Panc1 (cell line): ENCODE measurements at regions not wholly inside any gene's neighbourhood (a gene's known extent, or its start where the extent isn't known, plus 50 kb on each side); places are given as distances from the start of the nearest gene placed in this dataset.
"Not testable (repeated sequence)": the region's sequence is repeated elsewhere in the genome, so short reads cannot be mapped to it uniquely, and the experiment has no call there.

Experiments
- ATAC-seq: fragments of 200-7000 bp; cut with Tn5 transposase; 2 replicates; pipeline ENCODE4 v1.9.1; 2020; ENCODE audit warnings: mild to moderate bottlenecking, moderate library complexity
- BruUV-seq: library from RNA; stranded (reverse); fragments of 400-500 nt; replicated peaks from 2 replicates; lab custom pipeline; 2021; lab: Mats Ljungman, UMichigan
- CTCF ChIA-PET: fragments of 300-600 bp; sonication (Branson Sonifier 250); formaldehyde crosslinking; loops from one replicate; lab custom pipeline; 2022; ENCODE audit warnings: antibody characterized with exemption; lab: Charles Lee
- POLR2A ChIA-PET: fragments of 300-600 bp; sonication (Branson Sonifier 250); formaldehyde crosslinking; loops from one replicate; lab custom pipeline; 2022; ENCODE audit warnings: antibody characterized with exemption; lab: Charles Lee
- DNase-seq: peaks from one replicate; pipeline ENCODE4 v3.0.0-alpha.2; 2010; ENCODE audit warnings: low read depth, low spot score
- H3K27ac ChIP-seq: 2 replicates; pipeline ENCODE4 v1.5.1; 2011; ENCODE audit warnings: mild to moderate bottlenecking, low read length, inconsistent platforms
- H3K27me3 ChIP-seq: fragments of 200-500 bp; sonication (Bioruptor generic); 2 replicates; pipeline ENCODE4 v1.6.0; 2014; ENCODE audit warnings: low read length, inconsistent platforms; ENCODE audit not compliant: control insufficient read depth, insufficient read depth
- H3K36me3 ChIP-seq: fragments of 200-500 bp; sonication (Bioruptor generic); 2 replicates; pipeline ENCODE4 v1.5.1; 2014; ENCODE audit warnings: inconsistent platforms, mild to moderate bottlenecking, low read length, moderate library complexity; ENCODE audit not compliant: control insufficient read depth, insufficient read depth
- H3K4me1 ChIP-seq: 2 replicates; pipeline ENCODE4 v1.5.1; 2011; ENCODE audit warnings: inconsistent platforms, mild to moderate bottlenecking, low read length, moderate library complexity; ENCODE audit not compliant: control insufficient read depth, insufficient read depth
- H3K4me3 ChIP-seq, 2 experiments: 2 replicates each; pipeline ENCODE4 v1.5.1; 2011 to 2012; ENCODE audit warnings: low read depth in 2 of 2, low read length in 2 of 2, mild to moderate bottlenecking in 2 of 2, inconsistent platforms in 1 of 2, moderate library complexity in 1 of 2
- H3K9me3 ChIP-seq: fragments of 200-500 bp; sonication (Bioruptor generic); 2 replicates; pipeline ENCODE4 v1.5.1; 2014; ENCODE audit warnings: low read depth, mild to moderate bottlenecking, inconsistent platforms, low read length, moderate library complexity; ENCODE audit not compliant: control insufficient read depth, insufficient read depth
- POLR2AphosphoS5 ChIP-seq: IDR thresholded peaks from 2 replicates; pipeline ENCODE4 v1.6.1; 2012; ENCODE audit warnings: mild to moderate bottlenecking, low read depth, low read length, moderate library complexity
- SIN3A ChIP-seq: IDR thresholded peaks from 2 replicates; pipeline ENCODE4 v1.6.1; 2012; ENCODE audit warnings: low read depth, mild to moderate bottlenecking, low read length, moderate library complexity, borderline replicate concordance; ENCODE audit not compliant: insufficient read depth
- TCF7L2 ChIP-seq: IDR thresholded peaks from 2 replicates; pipeline ENCODE4 v1.6.1; 2011; ENCODE audit warnings: mild to moderate bottlenecking, low read depth, low read length, inconsistent platforms
- in situ Hi-C: cut with HindIII; loops from 2 replicates; pipeline ENCODE4 v1.10.0; 2016; ENCODE audit warnings: low sequenced_read_pairs, low pct_unique_long_range_greater_than_20kb
- intact Hi-C: fragments of 100-400 bp; cut with micrococcal nuclease; formaldehyde crosslinking; loops from one replicate; pipeline ENCODE4 v1.10.0; 2022; ENCODE audit not compliant: unreplicated experiment
- TF ChIP-seq, protein P1 (sequence below), 2 experiments: IDR thresholded peaks; 2 replicates each; pipeline ENCODE4 v1.6.1; 2011 to 2012; ENCODE audit warnings: low read depth in 2 of 2, control low read depth in 1 of 2, low read length in 1 of 2, mild to moderate bottlenecking in 1 of 2, moderate library complexity in 1 of 2; ENCODE audit not compliant: insufficient read depth in 1 of 2
- TF ChIP-seq, protein P2 (sequence below): fragments of 450-650 bp; IDR thresholded peaks from 2 replicates; pipeline ENCODE4 v1.5.1; 2017; ENCODE audit warnings: mild to moderate bottlenecking

DNA sequence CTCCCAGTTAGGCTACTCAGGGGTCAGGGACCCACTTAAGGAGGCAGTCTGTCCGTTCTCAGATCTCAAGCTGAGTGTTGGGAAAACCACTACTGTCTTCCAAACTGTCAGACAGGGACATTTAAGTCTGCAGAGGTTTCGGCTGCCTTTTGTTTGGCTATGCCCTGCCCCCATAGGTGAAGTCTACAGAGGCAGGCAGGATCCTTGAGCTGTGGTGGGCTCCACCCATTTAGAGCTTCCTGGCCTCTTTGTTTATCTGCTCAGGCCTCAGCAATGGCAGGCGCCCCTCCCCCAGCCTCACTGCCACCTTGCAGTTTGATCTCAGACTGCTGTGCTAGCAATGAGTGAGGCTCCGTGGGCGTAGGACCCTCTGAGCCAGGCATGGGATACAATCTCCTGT lies 149.5 kb upstream of the FAM78B start:
- H3K4me1 ChIP-seq, CTCF ChIA-PET, H3K9me3 ChIP-seq, H3K27ac ChIP-seq, ATAC-seq, H3K4me3 ChIP-seq, H3K27me3 ChIP-seq, DNase-seq, intact Hi-C loops, BruUV-seq, POLR2A ChIA-PET, H3K36me3 ChIP-seq, in situ Hi-C loops: not testable (repeated sequence)

DNA sequence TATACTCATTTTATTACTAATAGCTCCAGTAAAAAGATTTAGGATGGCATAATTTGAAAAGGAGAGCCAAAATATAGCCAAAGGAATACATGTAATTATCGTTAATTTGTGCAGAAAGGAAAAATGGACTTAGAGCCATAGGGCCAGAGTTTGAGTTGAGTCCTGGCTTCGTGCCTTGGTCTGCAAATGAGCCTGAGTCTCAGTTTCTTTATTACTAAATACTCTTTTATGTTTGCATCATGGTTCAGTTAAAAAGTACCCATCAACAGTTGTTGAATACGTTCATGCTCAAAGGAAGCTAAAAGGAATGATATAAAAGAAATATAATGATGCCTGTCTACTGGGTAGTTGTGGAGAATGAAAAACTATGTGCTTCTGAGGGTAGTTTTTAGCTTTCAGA lies 155.7 kb upstream of the FAM78B start:
- H3K27me3 ChIP-seq, result no peaks in the 10 kb centered on the region
- no TSS peak for BruUV-seq
- DNase-seq (no peak), ATAC-seq (no peak)
- no peaks in the 10 kb centered on the region for H3K36me3 ChIP-seq
- TF ChIP-seq POLR2AphosphoS5 (no peak), SIN3A (no peak)
- TF ChIP-seq, protein P1, sequence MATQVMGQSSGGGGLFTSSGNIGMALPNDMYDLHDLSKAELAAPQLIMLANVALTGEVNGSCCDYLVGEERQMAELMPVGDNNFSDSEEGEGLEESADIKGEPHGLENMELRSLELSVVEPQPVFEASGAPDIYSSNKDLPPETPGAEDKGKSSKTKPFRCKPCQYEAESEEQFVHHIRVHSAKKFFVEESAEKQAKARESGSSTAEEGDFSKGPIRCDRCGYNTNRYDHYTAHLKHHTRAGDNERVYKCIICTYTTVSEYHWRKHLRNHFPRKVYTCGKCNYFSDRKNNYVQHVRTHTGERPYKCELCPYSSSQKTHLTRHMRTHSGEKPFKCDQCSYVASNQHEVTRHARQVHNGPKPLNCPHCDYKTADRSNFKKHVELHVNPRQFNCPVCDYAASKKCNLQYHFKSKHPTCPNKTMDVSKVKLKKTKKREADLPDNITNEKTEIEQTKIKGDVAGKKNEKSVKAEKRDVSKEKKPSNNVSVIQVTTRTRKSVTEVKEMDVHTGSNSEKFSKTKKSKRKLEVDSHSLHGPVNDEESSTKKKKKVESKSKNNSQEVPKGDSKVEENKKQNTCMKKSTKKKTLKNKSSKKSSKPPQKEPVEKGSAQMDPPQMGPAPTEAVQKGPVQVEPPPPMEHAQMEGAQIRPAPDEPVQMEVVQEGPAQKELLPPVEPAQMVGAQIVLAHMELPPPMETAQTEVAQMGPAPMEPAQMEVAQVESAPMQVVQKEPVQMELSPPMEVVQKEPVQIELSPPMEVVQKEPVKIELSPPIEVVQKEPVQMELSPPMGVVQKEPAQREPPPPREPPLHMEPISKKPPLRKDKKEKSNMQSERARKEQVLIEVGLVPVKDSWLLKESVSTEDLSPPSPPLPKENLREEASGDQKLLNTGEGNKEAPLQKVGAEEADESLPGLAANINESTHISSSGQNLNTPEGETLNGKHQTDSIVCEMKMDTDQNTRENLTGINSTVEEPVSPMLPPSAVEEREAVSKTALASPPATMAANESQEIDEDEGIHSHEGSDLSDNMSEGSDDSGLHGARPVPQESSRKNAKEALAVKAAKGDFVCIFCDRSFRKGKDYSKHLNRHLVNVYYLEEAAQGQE (IDR thresholded peaks at IDR 0.05; ENCODE audit: insufficient read depth in 1 of 2, low read depth in 2 of 2, low read length in 1 of 2), result no peak
- TF ChIP-seq, protein P2, sequence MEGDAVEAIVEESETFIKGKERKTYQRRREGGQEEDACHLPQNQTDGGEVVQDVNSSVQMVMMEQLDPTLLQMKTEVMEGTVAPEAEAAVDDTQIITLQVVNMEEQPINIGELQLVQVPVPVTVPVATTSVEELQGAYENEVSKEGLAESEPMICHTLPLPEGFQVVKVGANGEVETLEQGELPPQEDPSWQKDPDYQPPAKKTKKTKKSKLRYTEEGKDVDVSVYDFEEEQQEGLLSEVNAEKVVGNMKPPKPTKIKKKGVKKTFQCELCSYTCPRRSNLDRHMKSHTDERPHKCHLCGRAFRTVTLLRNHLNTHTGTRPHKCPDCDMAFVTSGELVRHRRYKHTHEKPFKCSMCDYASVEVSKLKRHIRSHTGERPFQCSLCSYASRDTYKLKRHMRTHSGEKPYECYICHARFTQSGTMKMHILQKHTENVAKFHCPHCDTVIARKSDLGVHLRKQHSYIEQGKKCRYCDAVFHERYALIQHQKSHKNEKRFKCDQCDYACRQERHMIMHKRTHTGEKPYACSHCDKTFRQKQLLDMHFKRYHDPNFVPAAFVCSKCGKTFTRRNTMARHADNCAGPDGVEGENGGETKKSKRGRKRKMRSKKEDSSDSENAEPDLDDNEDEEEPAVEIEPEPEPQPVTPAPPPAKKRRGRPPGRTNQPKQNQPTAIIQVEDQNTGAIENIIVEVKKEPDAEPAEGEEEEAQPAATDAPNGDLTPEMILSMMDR, result no peak
- in situ Hi-C loops, result no loop called here
- ChIA-PET CTCF (no interaction called here), POLR2A (no interaction called here)
- H3K27ac ChIP-seq, result no peak overlapping the region
- intact Hi-C loops, result no loop called here
- no peaks in the 10 kb centered on the region for H3K4me1 ChIP-seq
- no peaks in the 10 kb centered on the region for H3K9me3 ChIP-seq
- no peak overlapping the region for H3K4me3 ChIP-seq

DNA sequence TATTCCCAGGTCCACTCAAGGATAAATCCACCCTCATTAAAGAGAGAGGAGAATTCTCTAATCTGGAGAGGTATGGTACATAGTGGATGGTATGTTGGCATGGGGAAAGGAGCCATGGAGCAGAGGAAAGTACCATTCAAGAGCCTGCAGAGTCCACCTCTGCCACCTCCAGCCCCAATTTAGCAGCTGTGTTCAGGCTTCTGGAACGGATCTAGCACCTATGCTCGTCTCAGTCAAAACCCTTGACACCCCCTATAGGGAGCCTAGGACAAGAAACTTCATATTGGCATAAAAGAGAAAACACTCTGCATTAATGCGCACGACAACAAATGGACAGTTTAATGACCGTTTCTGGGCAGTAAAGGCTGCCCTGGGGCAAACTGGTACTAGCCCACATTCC lies 161.1 kb upstream of the FAM78B start:
- Histone ChIP-seq H3K4me3 (no peak overlapping the region), H3K27ac (no peak overlapping the region), H3K4me1 (no peaks in the 10 kb centered on the region), H3K27me3 (no peaks in the 10 kb centered on the region; the same call in 1 of the 2 replicates), H3K36me3 (no peaks in the 10 kb centered on the region), H3K9me3 (no peaks in the 10 kb centered on the region)
- in situ Hi-C loops (no loop called here), intact Hi-C loops (no loop called here)
- CTCF ChIA-PET, result no interaction called here
- ATAC-seq (no peak), DNase-seq (no peak)
- POLR2A ChIA-PET, result no interaction called here
- TF ChIP-seq TCF7L2, result no peak
- TF ChIP-seq, protein P1 (IDR thresholded peaks at IDR 0.05; ENCODE audit: insufficient read depth in 1 of 2, low read depth in 2 of 2, low read length in 1 of 2), result no peak
- no peak for TF ChIP-seq SIN3A
- TF ChIP-seq POLR2AphosphoS5, result no peak
- TF ChIP-seq, protein P2, result no peak
- BruUV-seq, result no TSS peak
